NCI-H526 (cell line): ENCODE measurements at regions not wholly inside any gene's neighbourhood (a gene's known extent, or its start where the extent isn't known, plus 50 kb on each side); places are given as distances from the start of the nearest gene placed in this dataset.

Source experiments
- DNase-seq, 2 experiments: peaks; one replicate each; lab custom pipeline; 2025; lab: John Stamatoyannopoulos, UW

DNA sequence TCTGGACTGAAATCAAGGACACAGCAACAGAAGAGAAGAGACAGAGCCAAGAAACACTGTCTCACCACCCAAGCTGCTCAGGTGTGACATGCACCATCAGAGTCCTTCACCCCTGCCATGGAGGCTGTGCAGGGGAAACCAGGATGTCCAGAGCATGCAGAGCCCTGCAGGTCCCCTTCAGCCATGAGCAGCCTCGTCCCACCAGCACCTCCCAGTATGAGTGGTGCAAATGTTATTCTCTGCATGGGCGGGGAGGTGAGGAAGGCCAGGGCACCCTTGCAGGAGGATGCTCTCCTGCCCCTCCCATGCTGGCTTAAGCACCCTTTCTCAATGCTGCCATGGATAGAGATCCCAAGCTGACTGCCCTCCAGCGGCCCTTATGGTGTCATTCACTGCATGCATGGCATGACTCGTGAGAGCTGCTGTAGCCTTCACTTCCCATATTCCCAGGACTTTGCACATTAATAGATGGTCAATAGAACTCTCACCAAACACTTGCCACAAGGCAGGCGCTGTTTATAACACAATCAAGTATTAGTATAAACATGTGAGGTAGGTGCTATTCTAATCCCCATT, 171.0 kb downstream of the ANAPC1 start:
- no peak for DNase-seq

DNA sequence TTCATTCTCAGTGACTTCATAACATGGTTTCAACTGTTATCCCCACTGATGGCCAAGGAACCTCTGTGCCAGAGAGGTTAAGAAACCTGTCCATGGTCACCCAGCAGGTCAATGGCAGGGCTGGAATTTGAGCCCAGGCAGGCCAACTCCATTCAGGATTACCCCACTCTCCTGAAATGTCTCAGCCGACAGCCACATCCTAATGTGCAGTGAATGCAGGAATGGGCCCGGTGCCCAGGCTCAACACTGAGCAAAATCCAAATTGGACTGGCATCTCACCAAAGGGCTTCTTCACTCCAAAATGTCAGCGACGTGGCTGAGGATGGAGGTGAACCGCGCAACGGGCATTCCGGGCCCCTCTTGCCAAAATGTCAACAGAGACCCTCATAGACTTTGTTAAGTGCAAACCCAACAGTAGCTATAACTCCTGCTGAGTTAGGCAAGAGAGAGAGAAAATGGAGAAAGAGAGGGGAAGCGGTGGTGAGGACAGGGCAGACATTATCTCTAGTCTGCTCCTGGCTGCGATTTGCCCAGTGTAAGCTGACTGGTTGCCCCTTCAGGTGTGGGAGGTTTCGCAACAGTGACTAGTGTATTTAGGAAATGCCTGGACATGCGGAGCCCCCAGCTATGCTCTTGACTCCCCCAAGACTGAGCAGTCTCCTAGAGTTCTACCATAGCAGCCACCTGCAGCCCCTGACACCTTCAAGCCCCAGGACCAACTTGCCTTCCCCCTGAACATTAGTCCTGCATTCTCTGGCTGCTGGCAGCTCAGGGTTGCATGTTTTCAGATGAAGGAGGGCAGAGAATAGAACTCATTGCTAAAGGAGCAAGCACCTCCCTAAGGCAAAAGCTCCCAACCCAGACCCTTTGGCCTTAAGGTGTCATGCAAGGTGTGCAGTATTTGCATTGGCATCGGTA, 167.7 kb downstream of the ANAPC1 start:
- no peak for DNase-seq

GRCh38 chr2:111716905-111717775, 166.9 kb downstream of the ANAPC1 start:
- no peak for DNase-seq
